Uterus (tissue), 3 donors: ENCODE measurements at regions not wholly inside any gene's neighbourhood (a gene's known extent, or its start where the extent isn't known, plus 50 kb on each side); places are given as distances from the start of the nearest gene placed in this dataset.
"Not testable (repeated sequence)": the region's sequence is repeated elsewhere in the genome, so short reads cannot be mapped to it uniquely, and the experiment has no call there.

ENCODE experiments used
- DNase-seq, 2 donors: peaks; one replicate each; pipeline ENCODE4 v3.0.0-alpha.2; 2019 to 2020
- H3K27ac ChIP-seq, 2 donors: fragments of 200-600 bp; sonication (generic); 1 replicate in 1 of 2; 2 replicates in 1 of 2; pipeline ENCODE4 v1.5.1; 2016 to 2018
- H3K27me3 ChIP-seq, 2 donors: fragments of 200-600 bp; sonication (generic); one replicate each; pipeline ENCODE4 v1.5.1; 2018 to 2019; ENCODE audit warnings: control low read depth in 1 of 2
- H3K36me3 ChIP-seq, 2 donors: fragments of 200-600 bp; sonication (generic); one replicate each; pipeline ENCODE4 v1.5.1; 2019; ENCODE audit warnings: control low read depth in 1 of 2
- H3K4me1 ChIP-seq, 2 donors: fragments of 200-600 bp; sonication (generic); one replicate each; pipeline ENCODE4 v1.5.1; 2018 to 2019; ENCODE audit warnings: control low read depth in 1 of 2
- H3K4me3 ChIP-seq, 2 donors: fragments of 200-600 bp; sonication (generic); 1 replicate in 1 of 2; 2 replicates in 1 of 2; pipeline ENCODE4 v1.5.1; 2018 to 2019; ENCODE audit warnings: mild to moderate bottlenecking in 1 of 2
- H3K9me3 ChIP-seq, 2 donors: fragments of 200-600 bp; sonication (generic); one replicate each; pipeline ENCODE4 v1.5.1; 2019; ENCODE audit warnings: control low read depth in 1 of 2
- CTCF ChIP-seq, 4 experiments: fragments of 200-600 bp in 2 of 4; fragments of 450-650 bp in 2 of 4; sonication (generic) in 2 of 4; IDR thresholded peaks; one replicate each; pipeline ENCODE4 v1.5.1; 2016 to 2019; ENCODE audit warnings: antibody characterized with exemption in 4 of 4, mild to moderate bottlenecking in 2 of 4, moderate library complexity in 1 of 4
- POLR2A ChIP-seq, 2 donors: fragments of 450-650 bp; IDR thresholded peaks; one replicate each; pipeline ENCODE4 v1.6.1; 2016; ENCODE audit warnings: antibody characterized with exemption in 2 of 2, mild to moderate bottlenecking in 1 of 2, moderate library complexity in 1 of 2
- intact Hi-C: fragments of 100-400 bp; cut with DNase I; formaldehyde crosslinking; loops from one replicate; pipeline ENCODE4 v1.15.1; 2023; ENCODE audit warnings: low total_unique reads
- donor health status: DM: yes; HTN: yes; CAD: no.

- no peak for TF ChIP-seq POLR2A (IDR thresholded peaks at IDR 0.05)
- no peak for TF ChIP-seq CTCF (IDR thresholded peaks at IDR 0.05)
- intact Hi-C loops, result no loop called here
- Histone ChIP-seq H3K9me3 (no peaks in the 10 kb centered on the region), H3K4me3 (no peak overlapping the region), H3K4me1 (no peaks in the 10 kb centered on the region), H3K27me3 (no peaks in the 10 kb centered on the region), H3K27ac (no peak overlapping the region), H3K36me3 (no peaks in the 10 kb centered on the region)
- DNase-seq, result no peak
Observed at GRCh38 chr1:192462616-192463015, 113.0 kb upstream of the RGS1 start.

- DNase-seq, result no peak
- H3K4me1 ChIP-seq, result no peaks in the 10 kb centered on the region
- no peak overlapping the region for H3K4me3 ChIP-seq
- no peaks in the 10 kb centered on the region for H3K36me3 ChIP-seq
- TF ChIP-seq CTCF (IDR thresholded peaks at IDR 0.05), result no peak
- no peak for TF ChIP-seq POLR2A (IDR thresholded peaks at IDR 0.05)
- H3K27me3 ChIP-seq, result no peaks in the 10 kb centered on the region
- no peaks in the 10 kb centered on the region for H3K9me3 ChIP-seq
- intact Hi-C loops, result no loop called here
- no peak overlapping the region for H3K27ac ChIP-seq
Observed at GRCh38 chr1:192463661-192464060, 111.9 kb upstream of the RGS1 start.

GRCh38 chr1:192465221-192465620 lies 110.4 kb upstream of the RGS1 start:
- H3K27me3 ChIP-seq, H3K9me3 ChIP-seq, H3K27ac ChIP-seq, H3K4me1 ChIP-seq, DNase-seq, intact Hi-C loops, H3K36me3 ChIP-seq, H3K4me3 ChIP-seq: not testable (repeated sequence)

GRCh38 chr1:192474080-192474683 lies 101.4 kb upstream of the RGS1 start:
- TF ChIP-seq POLR2A (IDR thresholded peaks at IDR 0.05), result no peak
- TF ChIP-seq CTCF (IDR thresholded peaks at IDR 0.05), result peak; percentile 57 to 71 (median 62)
- Histone ChIP-seq H3K27me3 (no peaks in the 10 kb centered on the region), H3K4me1 (no peaks in the 10 kb centered on the region), H3K36me3 (no peaks in the 10 kb centered on the region), H3K27ac (no peak overlapping the region), H3K9me3 (no peaks in the 10 kb centered on the region), H3K4me3 (no peak overlapping the region)
- DNase-seq, result no peak
- intact Hi-C loops, result loop anchor here (10.0 kb wide), 1 partner anchor 141 kb away; no protein-coding TSS in a partner anchor

- Histone ChIP-seq H3K4me1 (no peaks in the 10 kb centered on the region), H3K36me3 (no peaks in the 10 kb centered on the region), H3K27me3 (no peaks in the 10 kb centered on the region), H3K9me3 (no peaks in the 10 kb centered on the region), H3K27ac (no peak overlapping the region), H3K4me3 (no peak overlapping the region)
- DNase-seq, result no peak
- intact Hi-C loops, result loop anchor here (10.0 kb wide), 1 partner anchor 139 kb away; no protein-coding TSS in a partner anchor
- TF ChIP-seq CTCF (IDR thresholded peaks at IDR 0.05) (no peak), POLR2A (IDR thresholded peaks at IDR 0.05) (no peak)
Observed at GRCh38 chr1:192475329-192475728, 100.2 kb upstream of the RGS1 start.

- Histone ChIP-seq H3K4me1 (no peaks in the 10 kb centered on the region), H3K9me3 (no peaks in the 10 kb centered on the region), H3K27me3 (no peaks in the 10 kb centered on the region), H3K4me3 (no peak overlapping the region), H3K36me3 (no peaks in the 10 kb centered on the region), H3K27ac (no peak overlapping the region)
- DNase-seq, result no peak
- TF ChIP-seq CTCF (IDR thresholded peaks at IDR 0.05) (no peak), POLR2A (IDR thresholded peaks at IDR 0.05) (no peak)
- intact Hi-C loops, result loop anchor here (10.0 kb wide), 1 partner anchor 139 kb away; no protein-coding TSS in a partner anchor
Observed at GRCh38 chr1:192475970-192476369, 99.6 kb upstream of the RGS1 start.
